Activated T-cell treated with anti-CD3 and anti-CD28 coated beads for 4 hours (primary cell): ENCODE measurements at regions not wholly inside any gene's neighbourhood (a gene's known extent, or its start where the extent isn't known, plus 50 kb on each side); places are given as distances from the start of the nearest gene placed in this dataset.

ENCODE experiments used
- DNase-seq: peaks from one replicate; pipeline ENCODE4 v3.0.0-alpha.2; 2020

GRCh38 chrX:13144927-13145655 is 100.7 kb upstream of the FAM9C start:
- no peak for DNase-seq

- DNase-seq: no peak
Measured at GRCh38 chrX:13142891-13143290, 98.5 kb upstream of the FAM9C start.

- no peak for DNase-seq
Measured at GRCh38 chrX:13140007-13140406, 95.6 kb upstream of the FAM9C start.

- DNase-seq: no peak
Measured at GRCh38 chrX:13131396-13132137, 87.1 kb upstream of the FAM9C start.

GRCh38 chrX:13130816-13131215 is 86.4 kb upstream of the FAM9C start:
- DNase-seq: no peak

GRCh38 chrX:13128104-13128503 is 83.7 kb upstream of the FAM9C start:
- DNase-seq: no peak

- DNase-seq: no peak
Measured at GRCh38 chrX:13126775-13127174, 82.4 kb upstream of the FAM9C start.

- no peak for DNase-seq
Measured at GRCh38 chrX:13125188-13125587, 80.8 kb upstream of the FAM9C start.

GRCh38 chrX:13123857-13124345 is 79.5 kb upstream of the FAM9C start:
- DNase-seq: no peak

GRCh38 chrX:13123247-13123856 is 78.9 kb upstream of the FAM9C start:
- DNase-seq: no peak

- DNase-seq: no peak
Measured at GRCh38 chrX:13121020-13121555, 76.7 kb upstream of the FAM9C start.

- DNase-seq: no peak
Measured at GRCh38 chrX:13120017-13120416, 75.6 kb upstream of the FAM9C start.

- DNase-seq: no peak
Measured at GRCh38 chrX:13119386-13119785, 75.0 kb upstream of the FAM9C start.

- no peak for DNase-seq
Measured at GRCh38 chrX:13115146-13115855, 70.9 kb upstream of the FAM9C start.

- no peak for DNase-seq
Measured at GRCh38 chrX:13112499-13112898, 68.1 kb upstream of the FAM9C start.

GRCh38 chrX:13110433-13111324 is 66.3 kb upstream of the FAM9C start:
- DNase-seq: no peak

GRCh38 chrX:13109817-13110216 is 65.4 kb upstream of the FAM9C start:
- no peak for DNase-seq

GRCh38 chrX:13103914-13104274 is 59.5 kb upstream of the FAM9C start:
- DNase-seq: no peak

- no peak for DNase-seq
Measured at GRCh38 chrX:13103188-13103913, 58.9 kb upstream of the FAM9C start.

GRCh38 chrX:13102636-13103035 is 58.2 kb upstream of the FAM9C start:
- DNase-seq: no peak

GRCh38 chrX:13101441-13102139 is 57.2 kb upstream of the FAM9C start:
- DNase-seq: no peak
